ENCODE measurements at regions not wholly inside any gene's neighbourhood (a gene's known extent, or its start where the extent isn't known, plus 50 kb on each side); places are given as distances from the start of the nearest gene placed in this dataset.

GRCh38 chr11:134571301-134571700 is 159.3 kb upstream of the B3GAT1 start:
- no peak overlapping the region for H2AFZ ChIP-seq (ENCODE audit: low read depth, low read length)
- ChIA-PET POLR2A (interaction anchor here (0.8 kb wide), 1 partner anchor 9 kb away, joined by 3 read pairs; no protein-coding TSS in a partner anchor), CTCF (ENCODE audit: low intra/inter-chr PET ratio) (no interaction called here)
- no peaks in the 10 kb centered on the region for H3K4me1 ChIP-seq (replicated peaks in 1 of 2; ENCODE audit: control insufficient read depth in 2 of 2, insufficient read depth in 2 of 2, low read length in 2 of 2)
- in situ Hi-C loops (cut with MboI) (no loop called here), intact Hi-C loops (cut with micrococcal nuclease) (no loop called here)
- H3K27ac ChIP-seq (ENCODE audit: extremely low read depth, low read depth, low read length) = no peak overlapping the region
- DNase-seq (ENCODE audit: extremely low read depth in 1 of 4, low spot score in 3 of 4) (no peak), ATAC-seq (no peak), FAIRE-seq (no peak)
- BruUV-seq (replicated peaks) = no TSS peak
- 7% methylated on average over 3 of the region's 3 CpGs for WGBS (ENCODE audit: insufficient coverage, low coverage, missing lambda C conversion rate)
- no peak overlapping the region for H3K4me2 ChIP-seq (ENCODE audit: insufficient read depth, low read length)
- H3K9ac ChIP-seq (ENCODE audit: insufficient read depth in 1 of 2, low read depth in 2 of 2, low read length in 2 of 2) = no peak overlapping the region
- peaks cover 3 to 40% of the 10 kb centered on the region in 2 experiments; a peak in 3 of 5 replicates for H3K27me3 ChIP-seq (ENCODE audit: control insufficient read depth in 2 of 2, insufficient read depth in 2 of 2, low read length in 2 of 2)
- H3K4me3 ChIP-seq = no peak overlapping the region
- H3K36me3 ChIP-seq (ENCODE audit: control insufficient read depth, insufficient read depth, low read length) = no peaks in the 10 kb centered on the region
- no peaks in the 10 kb centered on the region for H4K20me1 ChIP-seq (replicated peaks; ENCODE audit: control insufficient read depth, insufficient read depth, low read length)
- H3K79me2 ChIP-seq (ENCODE audit: control insufficient read depth, insufficient read depth, low read length) = no peaks in the 10 kb centered on the region
- H3K9me1 ChIP-seq (ENCODE audit: control insufficient read depth, insufficient read depth, low read length) = no peaks in the 10 kb centered on the region
- no peaks in the 10 kb centered on the region for H3K9me3 ChIP-seq (replicated peaks; ENCODE audit: control insufficient read depth, insufficient read depth, low read depth, low read length)
- TF ChIP-seq ILK (tag; IDR thresholded peaks at IDR 0.05; ENCODE audit: borderline replicate concordance, low read depth) (no peak), BDP1 (IDR thresholded peaks at IDR 0.05; ENCODE audit: insufficient read depth, insufficient read length) (no peak), E2F6 (IDR thresholded peaks at IDR 0.05; ENCODE audit: borderline replicate concordance in 1 of 2, extremely low read depth in 1 of 2, insufficient read depth in 1 of 2, insufficient read length in 1 of 2, low read depth in 1 of 2, low read length in 1 of 2, poor library complexity in 1 of 2, severe bottlenecking in 1 of 2) (no peak), PHF8 (IDR thresholded peaks at IDR 0.05; ENCODE audit: borderline replicate concordance, low read length) (no peak), EWSR1 (IDR thresholded peaks at IDR 0.05; ENCODE audit: borderline replicate concordance, low read depth, partially characterized antibody) (no peak), ZFP91 (CRISPR knock-in tag; IDR thresholded peaks at IDR 0.05) (no peak), CCAR2 (IDR thresholded peaks at IDR 0.05; ENCODE audit: low read depth, low read length) (no peak), SMAD4 (CRISPR knock-in tag; conservative IDR thresholded peaks at IDR 0.05) (no peak), DNMT1 (IDR thresholded peaks at IDR 0.05) (no peak), AFF4 (CRISPR knock-in tag; IDR thresholded peaks at IDR 0.05) (no peak), GATA2 (CRISPR knock-in tag; IDR thresholded peaks at IDR 0.05) (no peak), ELK3 (CRISPR knock-in tag; IDR thresholded peaks at IDR 0.05) (no peak), ZNF79 (CRISPR knock-in tag; IDR thresholded peaks at IDR 0.05; ENCODE audit: low read depth) (no peak), MCM7 (IDR thresholded peaks at IDR 0.05) (no peak), CBX3 (IDR thresholded peaks at IDR 0.05; ENCODE audit: borderline replicate concordance in 1 of 2, low read length in 2 of 2) (no peak), ZNF696 (CRISPR knock-in tag; conservative IDR thresholded peaks at IDR 0.05) (no peak)
